22Rv1 (cell line): ENCODE measurements at regions not wholly inside any gene's neighbourhood (a gene's known extent, or its start where the extent isn't known, plus 50 kb on each side); places are given as distances from the start of the nearest gene placed in this dataset.

Source experiments
- ZFX ChIP-seq: fragments of 450-650 bp; IDR thresholded peaks from 2 replicates; pipeline ENCODE4 v1.6.1; 2017; ENCODE audit warnings: antibody characterized with exemption, borderline replicate concordance
- TF ChIP-seq, protein P1 (sequence below): fragments of 450-650 bp; IDR thresholded peaks from 2 replicates; pipeline ENCODE4 v1.5.1; 2017; ENCODE audit warnings: mild to moderate bottlenecking

DNA sequence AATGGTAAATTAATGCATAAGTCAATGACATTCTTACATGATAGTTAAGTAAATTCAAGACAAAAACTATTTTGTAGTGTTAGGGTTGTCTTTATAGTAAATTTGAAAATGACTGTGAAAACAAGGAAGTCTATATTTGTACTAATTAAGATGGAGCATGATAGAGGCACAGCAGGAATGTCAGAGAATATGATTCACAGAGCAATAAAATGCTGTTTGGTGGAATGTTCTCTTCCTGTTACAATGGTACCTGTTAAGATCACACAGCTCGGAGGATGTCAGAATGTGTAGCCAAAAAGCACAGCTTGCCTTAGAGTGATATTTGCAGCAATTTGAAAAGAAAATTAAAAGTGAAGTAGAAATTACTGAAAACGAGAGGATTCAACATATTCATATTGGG, 2339.7 kb upstream of the RAG2 start:
- TF ChIP-seq, protein P1, sequence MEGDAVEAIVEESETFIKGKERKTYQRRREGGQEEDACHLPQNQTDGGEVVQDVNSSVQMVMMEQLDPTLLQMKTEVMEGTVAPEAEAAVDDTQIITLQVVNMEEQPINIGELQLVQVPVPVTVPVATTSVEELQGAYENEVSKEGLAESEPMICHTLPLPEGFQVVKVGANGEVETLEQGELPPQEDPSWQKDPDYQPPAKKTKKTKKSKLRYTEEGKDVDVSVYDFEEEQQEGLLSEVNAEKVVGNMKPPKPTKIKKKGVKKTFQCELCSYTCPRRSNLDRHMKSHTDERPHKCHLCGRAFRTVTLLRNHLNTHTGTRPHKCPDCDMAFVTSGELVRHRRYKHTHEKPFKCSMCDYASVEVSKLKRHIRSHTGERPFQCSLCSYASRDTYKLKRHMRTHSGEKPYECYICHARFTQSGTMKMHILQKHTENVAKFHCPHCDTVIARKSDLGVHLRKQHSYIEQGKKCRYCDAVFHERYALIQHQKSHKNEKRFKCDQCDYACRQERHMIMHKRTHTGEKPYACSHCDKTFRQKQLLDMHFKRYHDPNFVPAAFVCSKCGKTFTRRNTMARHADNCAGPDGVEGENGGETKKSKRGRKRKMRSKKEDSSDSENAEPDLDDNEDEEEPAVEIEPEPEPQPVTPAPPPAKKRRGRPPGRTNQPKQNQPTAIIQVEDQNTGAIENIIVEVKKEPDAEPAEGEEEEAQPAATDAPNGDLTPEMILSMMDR = no peak
- no peak for TF ChIP-seq ZFX
